Ramos (cell line): ENCODE measurements at regions not wholly inside any gene's neighbourhood (a gene's known extent, or its start where the extent isn't known, plus 50 kb on each side); places are given as distances from the start of the nearest gene placed in this dataset.

Experiments
- in situ Hi-C: fragments of 300-500 bp; cut with MboI; formaldehyde crosslinking; loops from one replicate; pipeline ENCODE4 v1.14.3; 2022; ENCODE audit warnings: low sequenced_read_pairs; ENCODE audit not compliant: unreplicated experiment

DNA sequence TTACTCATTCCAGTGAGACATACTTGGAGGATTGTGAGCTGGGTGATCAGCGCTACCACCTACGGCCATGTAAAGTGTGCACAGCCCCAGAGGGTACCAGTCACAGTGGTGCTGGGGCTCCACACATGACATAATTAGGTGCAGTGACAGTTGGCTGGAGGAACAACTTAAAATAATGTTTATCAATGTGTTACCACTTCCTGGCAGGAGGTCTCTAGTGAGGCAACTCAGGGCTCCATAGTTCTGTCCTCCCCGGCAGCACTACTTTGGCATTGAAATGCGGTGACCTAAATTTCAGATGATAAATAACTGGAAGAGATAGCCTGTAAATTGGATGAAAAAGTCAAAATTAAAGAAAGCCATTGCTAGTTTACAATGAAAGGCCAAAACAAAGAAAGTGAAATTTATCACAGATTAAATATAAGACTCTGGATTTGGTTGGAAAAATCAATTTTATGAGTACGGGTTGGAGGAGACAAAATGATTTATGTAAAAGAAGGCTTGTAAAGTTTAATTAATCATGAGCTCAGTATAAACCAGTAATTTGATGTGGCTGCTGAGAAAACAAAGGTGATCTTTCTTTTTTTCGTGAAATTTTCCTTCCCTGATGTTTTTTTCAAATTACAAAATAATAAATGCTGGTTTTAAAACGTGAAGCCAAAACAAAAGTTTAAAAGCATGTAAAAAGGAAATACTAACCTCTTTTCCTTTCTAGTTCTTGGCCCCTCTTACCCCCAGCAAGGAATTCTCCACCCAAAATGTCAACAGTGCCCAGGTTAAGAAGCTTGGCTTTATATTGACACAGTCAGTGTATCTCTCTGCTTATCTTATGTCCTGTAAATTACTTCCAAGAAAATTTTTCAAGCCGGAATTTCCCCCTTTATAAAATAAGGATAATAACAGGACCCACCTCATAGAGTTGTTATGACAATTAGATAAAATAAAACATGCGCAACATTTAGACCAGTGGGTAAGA, 126.7 kb upstream of the NOX3 start:
- in situ Hi-C loops, result no loop called here

DNA sequence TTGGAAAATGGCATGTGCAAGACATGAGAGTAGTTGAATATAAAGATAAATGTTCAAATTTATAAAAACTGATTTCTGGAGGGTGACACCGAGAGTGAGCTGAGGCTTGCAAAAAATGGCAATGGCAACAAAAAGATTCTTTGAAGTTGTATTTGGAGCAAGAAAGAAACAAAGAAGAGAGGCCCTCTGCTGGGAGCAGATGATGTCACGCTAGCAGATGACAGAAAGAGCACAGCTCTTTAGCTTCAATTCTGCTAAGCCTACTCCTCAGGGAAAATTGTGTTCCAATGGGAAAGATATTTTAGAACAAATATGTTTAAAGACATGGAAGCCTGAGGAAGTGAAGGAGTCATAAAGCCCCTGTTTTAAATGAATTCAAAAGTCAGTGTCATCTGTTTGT, 125.3 kb upstream of the NOX3 start:
- in situ Hi-C loops, result no loop called here

DNA sequence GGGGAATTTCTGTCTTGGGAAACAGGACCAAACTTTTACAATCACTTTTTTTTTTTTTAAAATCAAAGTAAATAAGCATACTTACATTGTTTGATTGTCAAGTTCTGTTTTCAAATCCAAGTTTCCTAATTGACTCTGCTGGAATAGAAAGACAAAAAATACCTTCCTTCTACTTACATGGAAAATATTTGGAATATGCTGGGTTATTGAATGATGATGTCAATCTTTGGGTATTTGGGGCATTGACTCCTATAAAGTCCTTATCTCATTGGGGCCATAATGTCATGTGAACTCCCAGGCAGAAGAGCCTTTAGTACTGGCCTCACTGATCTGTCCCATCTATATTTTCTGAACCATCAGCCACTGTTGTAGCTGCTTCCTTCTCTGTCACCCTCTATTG, 122.6 kb upstream of the NOX3 start:
- in situ Hi-C loops, result no loop called here

DNA sequence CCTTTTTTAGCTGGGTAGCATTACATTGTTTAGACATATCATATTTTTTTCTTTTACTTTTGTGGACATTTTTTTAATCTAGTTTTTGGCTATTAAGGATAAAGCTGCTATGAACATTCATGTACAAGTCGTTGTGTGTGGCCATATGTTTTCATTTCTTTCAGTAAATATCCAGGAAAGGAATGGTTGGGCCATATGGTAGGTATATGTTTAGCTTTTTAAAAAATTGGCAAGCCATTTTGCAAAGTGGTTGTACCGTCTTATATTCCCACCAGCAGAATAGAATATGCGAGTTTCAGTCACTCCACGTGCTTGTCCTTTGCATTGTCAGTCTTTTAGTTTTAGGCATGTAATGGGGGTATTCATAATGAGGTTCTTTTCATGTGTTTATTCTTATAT, 106.3 kb upstream of the NOX3 start:
- in situ Hi-C loops, result no loop called here

DNA sequence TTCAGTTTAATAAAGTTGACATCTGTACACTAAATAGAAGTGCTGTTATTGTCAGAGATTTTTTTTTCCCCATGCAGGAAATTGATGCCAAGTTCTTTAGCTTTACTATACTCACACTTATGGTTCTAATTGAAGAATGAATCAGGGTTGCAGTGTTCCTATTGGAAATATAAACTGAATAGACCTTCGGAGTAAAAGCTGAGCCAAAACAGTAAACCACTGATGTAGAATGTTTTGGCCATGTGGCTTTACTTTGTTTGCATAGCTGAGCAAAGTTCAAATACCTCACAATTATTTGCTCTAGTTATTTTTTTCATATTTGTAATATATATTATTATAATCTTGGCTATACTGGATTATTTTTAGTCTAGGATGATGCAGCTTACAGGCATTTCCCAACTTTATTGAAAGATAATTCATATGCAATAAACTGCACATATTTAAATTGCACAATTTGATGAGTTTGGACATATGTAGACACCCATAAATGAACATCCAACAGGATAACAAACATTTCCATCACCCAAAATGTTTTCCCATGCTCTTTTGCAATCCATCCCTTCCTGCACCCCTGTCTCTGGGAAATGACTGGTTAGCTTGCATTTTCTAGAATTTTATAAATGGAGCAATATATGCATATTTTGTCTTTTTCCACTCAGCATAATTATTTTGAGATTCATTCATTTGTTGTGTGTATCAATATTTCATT, 105.8 kb upstream of the NOX3 start:
- in situ Hi-C loops, result no loop called here

DNA sequence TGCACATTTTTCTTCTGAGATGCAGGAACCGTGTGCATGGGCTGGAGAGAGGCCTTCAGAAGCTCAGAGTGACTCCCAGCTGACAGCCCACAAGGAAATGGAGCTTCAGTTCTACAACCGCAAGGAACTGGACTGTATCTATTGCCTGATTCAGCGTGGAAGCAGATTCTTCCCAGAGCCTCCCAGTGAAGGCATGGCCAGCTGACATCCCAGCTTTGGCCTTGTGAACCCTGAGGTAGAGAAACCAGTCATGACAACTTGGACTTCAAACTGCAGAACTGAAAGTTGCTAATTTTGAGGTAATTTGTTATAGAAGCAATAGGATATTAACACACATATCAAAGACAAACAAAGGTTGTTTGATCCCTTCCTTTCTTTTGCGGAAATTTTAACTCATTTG, 94.3 kb upstream of the NOX3 start:
- in situ Hi-C loops, result no loop called here

DNA sequence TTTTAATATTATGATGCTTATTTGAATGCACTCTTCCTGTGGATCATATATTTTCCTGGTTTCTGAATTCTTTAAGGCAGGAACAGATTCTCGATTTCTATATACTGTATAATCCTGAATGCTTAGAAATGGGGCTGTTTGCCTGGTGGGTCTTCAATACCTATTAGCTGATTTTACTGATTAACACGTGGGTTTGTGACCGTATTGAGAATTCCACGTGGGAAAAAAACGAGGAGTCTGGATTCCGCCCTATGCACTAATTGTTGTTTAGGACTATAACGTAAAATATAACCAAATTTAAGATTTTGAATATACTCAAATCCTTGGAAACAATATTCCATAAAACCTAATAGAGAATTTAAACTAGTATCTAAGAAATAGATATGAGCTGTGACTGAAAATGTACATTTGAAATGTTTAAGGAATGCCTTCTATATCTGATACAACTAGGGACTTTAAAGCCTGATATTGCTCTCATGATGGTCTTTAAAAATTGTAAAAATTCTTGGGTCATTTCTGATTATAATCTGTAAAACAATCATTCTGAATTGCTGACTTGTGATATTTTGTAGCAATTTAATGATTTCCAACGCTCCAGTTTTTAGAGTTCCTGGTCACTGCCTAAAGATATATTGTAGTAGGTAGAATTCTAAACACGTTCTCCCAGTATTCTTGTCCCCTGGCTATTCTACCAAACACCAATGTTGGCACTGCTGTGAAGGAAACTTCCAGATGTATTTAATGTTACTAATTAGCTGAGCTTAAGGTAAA, 93.6 kb upstream of the NOX3 start:
- in situ Hi-C loops, result no loop called here

DNA sequence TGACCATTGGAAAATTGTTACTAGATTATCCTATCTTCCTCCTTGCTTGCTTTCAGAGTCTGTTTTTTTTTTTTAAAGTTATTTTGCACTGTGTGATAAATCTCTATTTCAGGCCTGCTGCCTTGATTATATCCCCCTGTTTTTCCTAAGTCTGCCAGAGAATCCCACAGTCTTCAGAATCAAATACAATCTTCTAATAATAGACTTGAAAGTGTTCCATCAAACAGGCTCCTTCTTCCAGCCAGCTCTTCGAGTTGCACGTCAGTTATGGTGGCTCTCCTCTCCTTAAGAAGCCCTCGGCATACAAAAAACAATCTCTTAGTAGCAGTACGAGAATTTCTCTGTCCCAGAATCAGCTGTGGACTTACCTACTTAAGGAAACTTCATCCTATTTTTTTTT, 92.9 kb upstream of the NOX3 start:
- in situ Hi-C loops, result no loop called here

DNA sequence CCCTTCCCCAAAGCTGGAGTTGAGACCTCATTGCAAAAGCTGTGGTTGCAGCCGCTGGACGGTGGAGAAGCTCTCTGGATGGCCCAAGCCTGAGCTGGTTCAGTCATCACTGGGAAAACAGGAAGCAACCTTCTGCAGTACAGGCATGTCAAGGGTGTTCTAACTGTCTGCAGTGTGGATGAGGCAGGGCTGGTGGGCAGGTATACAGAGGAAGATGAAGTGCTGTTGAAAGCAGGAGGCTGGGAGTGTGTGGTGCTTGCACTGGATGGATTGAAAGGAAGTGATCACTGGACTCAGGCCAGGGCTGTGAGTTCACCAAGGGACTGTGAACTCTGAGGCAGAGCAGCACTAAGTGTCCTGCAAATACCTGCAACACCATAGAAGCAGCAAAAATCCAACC, 89.0 kb upstream of the NOX3 start:
- in situ Hi-C loops, result no loop called here

DNA sequence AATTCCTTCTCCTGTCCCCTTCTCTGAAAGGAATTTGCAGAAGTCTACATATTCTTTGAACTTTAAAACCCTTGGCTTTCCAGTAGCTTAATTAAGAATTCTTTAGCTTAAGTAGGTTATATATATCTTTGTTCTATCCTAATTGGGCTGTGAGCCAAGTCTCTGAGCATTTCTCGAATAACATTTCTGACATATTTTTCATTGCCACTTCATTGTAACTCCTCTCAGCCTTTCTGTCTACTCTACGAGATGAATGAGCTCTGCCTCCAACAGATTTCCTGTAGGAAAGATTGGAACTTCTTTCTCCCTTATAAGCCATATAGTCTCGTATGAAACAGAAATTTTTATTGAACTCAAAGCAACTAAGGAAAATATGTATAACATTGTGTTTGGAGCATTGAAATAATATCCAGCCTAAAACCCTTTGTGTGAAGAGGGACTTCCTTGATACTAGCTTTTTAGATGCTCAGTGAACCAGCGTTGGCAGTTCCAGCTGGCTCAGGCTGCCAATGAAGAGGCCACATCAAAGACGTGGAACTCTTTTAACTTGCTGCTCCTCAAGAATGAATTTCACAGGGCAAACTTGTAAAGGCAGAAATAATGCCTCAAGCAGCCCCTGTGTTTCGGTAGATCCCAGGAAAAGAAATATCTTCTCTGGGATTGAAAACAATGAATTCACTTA, 87.7 kb upstream of the NOX3 start:
- in situ Hi-C loops, result no loop called here

DNA sequence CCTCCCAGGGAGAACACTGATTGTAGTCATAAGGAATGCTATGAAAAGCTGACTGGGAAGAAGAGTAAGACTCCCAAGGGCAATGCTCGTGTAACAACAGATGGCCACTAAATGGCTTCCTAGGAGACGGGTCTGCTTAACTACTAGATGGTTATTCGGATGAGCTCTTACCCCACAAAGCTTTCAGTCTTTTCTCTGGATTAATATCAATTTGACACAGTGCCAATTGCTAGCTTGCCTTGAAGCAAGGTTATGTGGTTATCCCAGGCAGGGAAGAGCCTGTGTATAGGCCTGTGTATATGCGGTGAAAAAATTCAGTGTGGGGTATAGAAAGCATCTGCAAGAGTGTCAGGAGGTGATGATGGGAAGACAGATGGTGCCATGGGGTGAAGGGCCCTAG, 86.4 kb upstream of the NOX3 start:
- in situ Hi-C loops, result no loop called here

DNA sequence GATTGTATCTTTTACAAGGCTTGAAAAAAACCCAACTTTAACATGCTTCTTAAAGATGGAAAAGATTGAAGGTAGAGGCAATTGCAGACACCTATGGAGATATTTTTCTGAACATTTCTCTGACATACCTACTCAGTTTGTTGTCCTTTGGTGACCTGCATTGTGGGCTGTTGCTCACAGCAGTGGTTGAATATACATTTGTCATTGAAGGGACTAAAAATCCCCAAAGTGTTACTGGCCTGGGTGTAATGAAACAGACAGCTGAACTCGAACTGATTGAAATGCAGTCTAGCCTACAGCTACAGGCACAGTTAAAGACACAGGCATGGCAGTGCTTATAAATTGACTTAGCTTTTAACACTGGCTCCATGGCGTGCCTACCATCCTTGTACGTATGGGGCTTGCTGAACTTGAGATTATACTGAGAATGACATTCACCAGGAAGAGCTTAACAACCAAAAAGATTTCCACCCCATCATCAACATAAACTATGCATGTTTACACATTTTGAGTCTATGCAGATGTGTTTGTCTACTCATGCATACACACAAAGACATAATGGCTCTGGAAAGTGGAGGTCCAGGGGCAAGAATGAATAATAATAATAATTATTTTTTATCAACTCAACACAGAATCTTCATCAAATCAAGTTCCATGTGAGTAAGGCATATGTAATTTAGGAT, 83.2 kb upstream of the NOX3 start:
- in situ Hi-C loops, result no loop called here

DNA sequence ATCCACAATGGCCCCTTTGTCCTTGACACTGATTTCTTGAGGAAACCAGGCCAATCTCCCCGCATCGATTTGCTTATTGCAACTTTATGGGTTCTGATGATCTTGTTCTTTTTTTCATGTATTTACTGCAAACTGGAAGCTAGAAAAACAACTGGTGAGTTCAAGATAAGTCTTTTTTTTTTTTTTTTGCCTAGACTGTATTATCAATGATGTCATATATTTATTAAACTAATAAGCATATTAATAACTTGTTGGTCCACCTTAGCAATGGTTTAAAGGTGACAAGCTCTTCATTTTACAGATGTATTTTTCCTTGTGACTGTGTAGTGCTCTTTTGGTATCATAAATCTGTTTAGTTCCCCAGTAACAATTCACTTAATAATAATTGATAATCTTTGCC, 79.0 kb upstream of the NOX3 start:
- in situ Hi-C loops, result no loop called here

DNA sequence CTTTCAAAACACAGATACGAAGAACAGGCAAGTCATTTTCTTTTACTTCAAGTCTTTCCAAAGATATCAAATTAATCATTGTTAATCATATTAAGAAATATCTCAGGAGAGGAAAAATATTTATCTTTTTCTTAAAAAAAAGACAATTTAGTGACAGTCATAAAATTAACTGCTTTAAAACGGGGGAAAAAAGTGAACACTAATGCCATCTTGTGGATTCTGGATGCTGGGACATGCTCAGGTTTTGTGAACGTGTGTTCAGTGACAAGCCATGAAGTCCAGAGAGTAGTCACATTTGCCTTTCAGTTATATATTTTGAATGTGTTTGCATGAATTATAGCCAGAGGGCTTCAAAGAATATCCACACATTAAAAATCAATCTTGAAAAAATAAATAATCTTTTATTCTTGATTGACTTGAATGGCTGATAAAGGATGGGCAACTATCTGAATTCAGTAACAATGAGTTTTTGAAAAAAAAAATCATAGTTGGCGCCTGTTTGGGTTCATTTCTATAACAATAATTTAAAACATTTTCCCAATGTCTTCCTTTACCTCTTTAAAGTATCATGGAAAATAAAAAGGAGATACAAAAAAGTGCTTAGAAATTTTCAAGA, 74.7 kb upstream of the NOX3 start:
- in situ Hi-C loops, result no loop called here

DNA sequence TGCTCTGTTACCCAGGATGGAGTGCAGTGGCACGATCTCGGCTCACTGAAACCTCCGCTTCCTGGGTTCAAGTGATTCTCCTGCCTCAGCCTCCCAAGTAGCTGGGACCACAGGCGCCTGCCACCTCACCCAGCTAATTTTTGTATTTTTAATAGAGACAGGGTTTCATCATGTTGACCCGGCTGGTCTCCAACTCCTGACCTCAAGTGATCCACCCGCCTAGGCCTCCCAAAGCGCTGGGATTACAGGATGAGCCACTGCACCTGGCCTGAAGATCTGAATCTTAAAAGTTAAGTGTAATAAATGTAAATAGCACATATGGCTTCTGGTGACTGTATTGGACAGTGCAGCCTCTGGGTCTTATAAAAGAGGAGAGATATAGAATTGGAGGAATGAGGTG, 74.2 kb upstream of the NOX3 start:
- in situ Hi-C loops, result loop anchor here (10.0 kb wide), 1 partner anchor 195 kb away; no protein-coding TSS in a partner anchor

DNA sequence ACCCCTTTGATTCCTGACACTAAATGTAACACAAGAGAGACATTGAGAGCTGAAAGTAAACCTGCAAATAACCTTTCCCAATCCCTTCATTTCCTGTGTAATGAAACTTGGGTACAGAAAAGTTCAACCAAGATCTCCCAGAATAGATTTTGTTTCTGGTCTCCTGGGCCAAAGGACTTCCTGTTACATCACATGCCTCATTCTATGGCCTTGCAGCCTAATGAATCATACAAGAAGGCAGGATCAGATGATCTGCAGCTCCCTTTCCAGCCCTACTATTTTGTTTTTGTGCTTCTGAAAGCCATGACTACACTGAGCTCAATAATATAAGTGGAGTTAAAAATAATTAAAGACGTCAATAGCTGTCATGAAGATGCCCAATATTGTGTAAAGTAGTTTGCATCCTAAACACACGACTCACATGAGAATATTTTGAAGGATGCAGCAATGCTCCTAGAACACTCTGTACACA, 73.4 kb upstream of the NOX3 start:
- in situ Hi-C loops, result loop anchor here (10.0 kb wide), 1 partner anchor 194 kb away; no protein-coding TSS in a partner anchor

DNA sequence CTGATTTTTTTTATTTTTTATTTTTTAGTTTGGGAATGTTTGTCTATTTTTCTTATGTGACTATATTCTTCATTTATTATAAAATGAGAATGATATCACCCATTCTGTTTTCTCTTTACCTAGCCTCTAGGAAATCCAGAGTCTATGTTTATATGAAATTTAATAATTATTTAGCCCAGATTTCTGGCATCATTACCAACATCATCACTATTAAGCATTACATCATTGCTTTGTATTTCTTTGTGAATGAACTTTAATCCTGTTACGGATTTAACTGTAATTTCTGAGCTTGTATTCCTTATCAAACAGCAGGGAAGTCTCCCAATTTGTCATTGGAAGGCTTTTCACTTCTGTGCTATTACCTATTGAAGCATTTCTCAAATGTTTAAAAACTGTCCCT, 72.7 kb upstream of the NOX3 start:
- in situ Hi-C loops, result loop anchor here (10.0 kb wide), 1 partner anchor 194 kb away; no protein-coding TSS in a partner anchor

DNA sequence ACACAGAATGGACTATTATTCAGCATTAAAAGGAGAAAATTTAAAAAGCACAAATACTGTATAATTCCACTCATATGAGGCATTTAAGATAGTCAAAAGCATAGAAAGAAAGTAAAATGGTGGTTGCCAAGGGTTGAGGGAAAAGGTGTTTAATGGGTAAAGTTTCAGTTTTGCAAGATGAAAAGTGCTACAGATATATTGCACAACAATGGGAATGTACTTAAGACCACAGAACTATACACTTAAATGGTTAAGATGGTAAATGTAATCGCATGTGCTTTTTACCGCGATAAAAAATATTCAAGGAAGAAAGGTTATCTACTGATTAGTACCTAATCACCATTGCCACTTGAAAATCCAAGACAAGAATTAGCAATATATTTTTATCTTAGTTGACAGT, 71.8 kb upstream of the NOX3 start:
- in situ Hi-C loops, result loop anchor here (10.0 kb wide), 1 partner anchor 193 kb away; no protein-coding TSS in a partner anchor
